ENCODE measurements at regions not wholly inside any gene's neighbourhood (a gene's known extent, or its start where the extent isn't known, plus 50 kb on each side); places are given as distances from the start of the nearest gene placed in this dataset.

DNA sequence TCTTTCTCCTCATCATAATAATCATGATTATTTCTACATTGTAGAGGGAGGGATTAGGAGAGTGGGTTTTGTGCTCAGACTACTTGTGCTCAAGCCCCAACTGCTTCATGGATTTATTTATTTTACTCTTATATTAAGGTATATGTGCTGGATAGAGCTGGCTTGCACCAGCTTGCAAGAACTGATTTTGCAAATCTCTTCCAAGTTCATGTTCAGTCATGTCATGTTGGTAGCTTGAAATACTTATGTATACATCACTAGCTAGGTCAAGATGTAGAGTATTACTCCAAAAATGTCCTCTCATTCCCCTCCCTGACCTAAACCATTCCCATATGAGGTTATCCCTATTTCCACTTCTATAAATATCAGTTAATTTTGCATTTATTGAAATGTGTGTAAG is 293.9 kb upstream of the RBMS3 start:
- TF ChIP-seq CTCF (conservative IDR thresholded peaks at IDR 0.05; ENCODE audit: low read depth in 2 of 2), result no peak
- no peak for TF ChIP-seq EZH2 (IDR thresholded peaks at IDR 0.05; ENCODE audit: low read depth, unreplicated experiment)
- no peak for TF ChIP-seq EZH2phosphoT487 (IDR thresholded peaks at IDR 0.05; ENCODE audit: unreplicated experiment)
- TF ChIP-seq, protein P1, sequence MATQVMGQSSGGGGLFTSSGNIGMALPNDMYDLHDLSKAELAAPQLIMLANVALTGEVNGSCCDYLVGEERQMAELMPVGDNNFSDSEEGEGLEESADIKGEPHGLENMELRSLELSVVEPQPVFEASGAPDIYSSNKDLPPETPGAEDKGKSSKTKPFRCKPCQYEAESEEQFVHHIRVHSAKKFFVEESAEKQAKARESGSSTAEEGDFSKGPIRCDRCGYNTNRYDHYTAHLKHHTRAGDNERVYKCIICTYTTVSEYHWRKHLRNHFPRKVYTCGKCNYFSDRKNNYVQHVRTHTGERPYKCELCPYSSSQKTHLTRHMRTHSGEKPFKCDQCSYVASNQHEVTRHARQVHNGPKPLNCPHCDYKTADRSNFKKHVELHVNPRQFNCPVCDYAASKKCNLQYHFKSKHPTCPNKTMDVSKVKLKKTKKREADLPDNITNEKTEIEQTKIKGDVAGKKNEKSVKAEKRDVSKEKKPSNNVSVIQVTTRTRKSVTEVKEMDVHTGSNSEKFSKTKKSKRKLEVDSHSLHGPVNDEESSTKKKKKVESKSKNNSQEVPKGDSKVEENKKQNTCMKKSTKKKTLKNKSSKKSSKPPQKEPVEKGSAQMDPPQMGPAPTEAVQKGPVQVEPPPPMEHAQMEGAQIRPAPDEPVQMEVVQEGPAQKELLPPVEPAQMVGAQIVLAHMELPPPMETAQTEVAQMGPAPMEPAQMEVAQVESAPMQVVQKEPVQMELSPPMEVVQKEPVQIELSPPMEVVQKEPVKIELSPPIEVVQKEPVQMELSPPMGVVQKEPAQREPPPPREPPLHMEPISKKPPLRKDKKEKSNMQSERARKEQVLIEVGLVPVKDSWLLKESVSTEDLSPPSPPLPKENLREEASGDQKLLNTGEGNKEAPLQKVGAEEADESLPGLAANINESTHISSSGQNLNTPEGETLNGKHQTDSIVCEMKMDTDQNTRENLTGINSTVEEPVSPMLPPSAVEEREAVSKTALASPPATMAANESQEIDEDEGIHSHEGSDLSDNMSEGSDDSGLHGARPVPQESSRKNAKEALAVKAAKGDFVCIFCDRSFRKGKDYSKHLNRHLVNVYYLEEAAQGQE (IDR thresholded peaks at IDR 0.05; ENCODE audit: unreplicated experiment), result no peak
- no peak for TF ChIP-seq POLR2AphosphoS5 (IDR thresholded peaks at IDR 0.05; ENCODE audit: low read depth)
- TF ChIP-seq CREB1 (CRISPR knock-in tag; IDR thresholded peaks at IDR 0.05; ENCODE audit: low read depth), result no peak
- no peak for TF ChIP-seq JUNB (IDR thresholded peaks at IDR 0.05; ENCODE audit: unreplicated experiment)
- TF ChIP-seq ZNF114 (CRISPR knock-in tag; IDR thresholded peaks at IDR 0.05), result no peak
